ENCODE measurements at regions not wholly inside any gene's neighbourhood (a gene's known extent, or its start where the extent isn't known, plus 50 kb on each side); places are given as distances from the start of the nearest gene placed in this dataset.

GRCh38 chr14:49527221-49527620 is 59.0 kb downstream of the RPS29 start:
- DNase-seq (ENCODE audit: low spot score) = no peak

- DNase-seq (ENCODE audit: low spot score) = no peak
These were observed 60.1 kb downstream of the RPS29 start for GRCh38 chr14:49526101-49526500.

GRCh38 chr14:49516286-49516685 is 69.9 kb downstream of the RPS29 start:
- DNase-seq (ENCODE audit: low spot score) = no peak

GRCh38 chr14:49512571-49512970 is 73.6 kb downstream of the RPS29 start:
- no peak for DNase-seq (ENCODE audit: low spot score)

GRCh38 chr14:49512147-49512551 is 74.0 kb downstream of the RPS29 start:
- DNase-seq (ENCODE audit: low spot score) = no peak

- DNase-seq (ENCODE audit: low spot score) = no peak
These were observed 78.1 kb downstream of the RPS29 start for GRCh38 chr14:49508124-49508523.

- DNase-seq (ENCODE audit: low spot score) = no peak
These were observed 79.5 kb downstream of the RPS29 start for GRCh38 chr14:49506650-49507049.

- DNase-seq (ENCODE audit: low spot score) = no peak
These were observed 81.0 kb downstream of the RPS29 start for GRCh38 chr14:49505041-49505766.

GRCh38 chr14:49497725-49498348 is 88.3 kb downstream of the RPS29 start:
- DNase-seq (ENCODE audit: low spot score) = no peak

- no peak for DNase-seq (ENCODE audit: low spot score)
These were observed 88.9 kb downstream of the RPS29 start for GRCh38 chr14:49497267-49497666.

GRCh38 chr14:49494836-49495235 is 91.3 kb downstream of the RPS29 start:
- no peak for DNase-seq (ENCODE audit: low spot score)

- DNase-seq (ENCODE audit: low spot score) = no peak
These were observed 92.6 kb downstream of the RPS29 start for GRCh38 chr14:49493557-49493956.

GRCh38 chr14:49492151-49492550 is 94.0 kb downstream of the RPS29 start:
- DNase-seq (ENCODE audit: low spot score) = no peak

GRCh38 chr14:49489341-49489740 is 96.8 kb downstream of the RPS29 start:
- no peak for DNase-seq (ENCODE audit: low spot score)

GRCh38 chr14:49487238-49487637 is 98.9 kb downstream of the RPS29 start:
- no peak for DNase-seq (ENCODE audit: low spot score)

GRCh38 chr14:49485290-49485689 is 100.9 kb downstream of the RPS29 start:
- no peak for DNase-seq (ENCODE audit: low spot score)

- DNase-seq (ENCODE audit: low spot score) = no peak
These were observed 102.0 kb downstream of the RPS29 start for GRCh38 chr14:49484180-49484579.

GRCh38 chr14:49483268-49483667 is 102.9 kb downstream of the RPS29 start:
- no peak for DNase-seq (ENCODE audit: low spot score)

- DNase-seq (ENCODE audit: low spot score) = no peak
These were observed 105.1 kb downstream of the RPS29 start for GRCh38 chr14:49480979-49481498.

- DNase-seq (ENCODE audit: low spot score) = no peak
These were observed 106.0 kb downstream of the RPS29 start for GRCh38 chr14:49480053-49480760.

GRCh38 chr14:49479432-49479831 is 106.7 kb downstream of the RPS29 start:
- DNase-seq (ENCODE audit: low spot score) = no peak

- no peak for DNase-seq (ENCODE audit: low spot score)
These were observed 107.4 kb downstream of the RPS29 start for GRCh38 chr14:49478784-49479183.

- no peak for DNase-seq (ENCODE audit: low spot score)
These were observed 119.1 kb downstream of the RPS29 start for GRCh38 chr14:49467091-49467490.

Data from ureter (tissue), 1 donor.